ENCODE measurements at regions not wholly inside any gene's neighbourhood (a gene's known extent, or its start where the extent isn't known, plus 50 kb on each side); places are given as distances from the start of the nearest gene placed in this dataset.

DNA sequence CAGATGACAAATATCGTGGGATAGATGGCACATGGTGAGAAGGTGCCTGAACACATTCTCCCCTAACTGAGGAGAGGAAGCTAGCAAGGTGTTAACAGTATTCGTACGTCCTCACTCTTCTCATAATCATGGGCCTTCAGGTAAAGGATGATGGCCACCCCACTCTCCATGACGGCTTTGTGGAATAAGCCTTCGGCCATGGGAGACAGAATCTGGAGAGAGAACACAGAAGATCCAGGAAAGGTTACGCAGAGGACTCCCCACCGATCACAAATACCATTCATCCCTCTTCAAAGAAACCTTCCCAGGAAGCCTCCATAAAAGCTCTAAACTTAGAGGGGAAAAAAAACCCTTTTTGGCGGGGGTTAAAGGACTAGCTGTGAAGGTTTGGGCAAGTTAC is 189.9 kb downstream of the BCR start:
- TF ChIP-seq NFRKB (IDR thresholded peaks at IDR 0.05), result no peak
- TF ChIP-seq SUZ12 (IDR thresholded peaks at IDR 0.05), result no peak
- TF ChIP-seq BHLHE40 (IDR thresholded peaks at IDR 0.05; ENCODE audit: borderline replicate concordance), result no peak
- TF ChIP-seq ARNT (IDR thresholded peaks at IDR 0.05), result no peak
- TF ChIP-seq ZNF384 (IDR thresholded peaks at IDR 0.05), result no peak
- no peak for TF ChIP-seq ELF4 (IDR thresholded peaks at IDR 0.05)
